Left lung (tissue), 4 donors: ENCODE measurements at regions not wholly inside any gene's neighbourhood (a gene's known extent, or its start where the extent isn't known, plus 50 kb on each side); places are given as distances from the start of the nearest gene placed in this dataset.

Experiments
- ATAC-seq: fragments of 200-7000 bp; cut with Tn5 transposase; one replicate; pipeline ENCODE4 v1.9.1; 2020; ENCODE audit warnings: moderate library complexity
- DNase-seq, 4 donors: peaks; one replicate each; pipeline ENCODE4 v3.0.0-alpha.2; 2013 to 2020
- H3K27ac ChIP-seq, 2 donors: fragments of 200-600 bp; sonication (generic) in 1 of 2; one replicate each; pipeline versions ENCODE4 v1.5.0 to v1.8.0; 2020 to 2021
- H3K27me3 ChIP-seq, 2 donors: fragments of 200-600 bp; sonication (generic) in 1 of 2; one replicate each; pipeline versions ENCODE4 v1.5.0 to v1.8.0; 2020 to 2021
- H3K36me3 ChIP-seq, 2 donors: fragments of 200-600 bp; sonication (generic) in 1 of 2; one replicate each; pipeline versions ENCODE4 v1.5.0 to v1.8.0; 2020 to 2021
- H3K4me1 ChIP-seq, 2 donors: fragments of 200-600 bp; one replicate each; pipeline ENCODE4 v1.8.0; 2021
- H3K4me3 ChIP-seq, 2 donors: fragments of 200-600 bp; sonication (generic) in 1 of 2; one replicate each; pipeline versions ENCODE4 v1.5.0 to v1.8.0; 2020 to 2021; ENCODE audit warnings: mild to moderate bottlenecking in 1 of 2
- H3K9me3 ChIP-seq, 2 donors: fragments of 200-600 bp; sonication (generic) in 1 of 2; one replicate each; pipeline versions ENCODE4 v1.5.0 to v1.8.0; 2020 to 2021
- CTCF ChIP-seq, 2 donors: fragments of 200-600 bp; sonication (generic) in 1 of 2; IDR thresholded peaks; one replicate each; pipeline versions ENCODE4 v1.5.0 to v1.8.0; 2021; ENCODE audit warnings: antibody characterized with exemption in 2 of 2
- intact Hi-C, 2 donors: fragments of 100-400 bp; cut with DNase I; formaldehyde crosslinking; loops; one replicate each; pipeline versions ENCODE4 v1.11.2 to v1.14.2; 2022
- donor health status: DM: no; HTN: yes; CAD: no.
- donor health status: DM: no; HTN: no; CAD: no.

- no peak for DNase-seq
- H3K27ac ChIP-seq, result no peak overlapping the region
- TF ChIP-seq CTCF (IDR thresholded peaks at IDR 0.05), result no peak
- H3K27me3 ChIP-seq, result no peaks in the 10 kb centered on the region
- no peaks in the 10 kb centered on the region for H3K4me1 ChIP-seq
- H3K9me3 ChIP-seq, result peaks cover 0 to 4% of the 10 kb centered on the region in 2 donors
- intact Hi-C loops, result no loop called here
- ATAC-seq, result no peak
- H3K4me3 ChIP-seq, result no peak overlapping the region
- H3K36me3 ChIP-seq, result no peaks in the 10 kb centered on the region
Measured at GRCh38 chr1:187892683-187893039, 1063.9 kb downstream of the PLA2G4A start.

DNA sequence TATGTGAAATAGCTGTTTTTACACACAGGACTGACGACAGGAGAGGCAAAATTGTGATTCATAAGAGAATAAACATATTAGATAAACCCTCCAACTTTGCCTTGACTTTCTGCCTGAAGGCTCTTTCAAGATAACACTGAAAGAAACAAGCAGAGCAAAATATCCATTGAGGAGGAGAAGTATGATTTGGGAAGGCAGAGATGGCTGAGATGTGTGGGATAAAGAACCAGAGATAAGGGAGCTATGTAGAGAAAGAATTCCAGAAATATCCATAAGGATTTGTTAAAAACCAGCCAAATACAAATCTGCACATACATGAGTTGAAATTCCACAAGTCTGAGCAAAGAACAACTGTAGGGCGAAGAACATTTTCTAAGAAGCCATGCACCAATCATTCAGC, 1064.7 kb downstream of the PLA2G4A start:
- intact Hi-C loops, result no loop called here
- DNase-seq, result no peak
- H3K36me3 ChIP-seq, result no peaks in the 10 kb centered on the region
- no peak overlapping the region for H3K27ac ChIP-seq
- peaks cover 0 to 4% of the 10 kb centered on the region in 2 donors for H3K9me3 ChIP-seq
- H3K27me3 ChIP-seq, result no peaks in the 10 kb centered on the region
- H3K4me3 ChIP-seq, result no peak overlapping the region
- no peak for ATAC-seq
- H3K4me1 ChIP-seq, result no peaks in the 10 kb centered on the region
- no peak for TF ChIP-seq CTCF (IDR thresholded peaks at IDR 0.05)

DNA sequence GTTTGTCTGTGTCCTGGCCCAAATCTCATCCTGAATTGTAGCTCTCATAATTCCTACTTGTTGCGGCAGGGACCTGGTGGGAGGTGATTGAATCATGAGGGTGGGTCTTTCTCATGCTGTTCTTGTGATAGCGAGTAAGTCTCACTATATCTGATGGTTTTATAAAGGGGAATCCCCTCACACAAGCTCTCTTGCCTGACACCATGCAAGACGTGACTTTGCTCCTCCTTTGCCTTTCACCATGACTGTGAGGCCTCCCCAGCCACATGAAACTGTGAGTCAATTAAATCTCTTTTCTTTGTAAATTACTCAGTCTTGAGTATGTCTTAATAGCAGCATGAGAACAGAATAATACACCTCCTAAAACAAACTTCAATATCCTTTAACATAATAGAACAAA, 1065.6 kb downstream of the PLA2G4A start:
- no peak for TF ChIP-seq CTCF (IDR thresholded peaks at IDR 0.05)
- no peak for ATAC-seq

GRCh38 chr1:187903223-187903622, 1074.5 kb downstream of the PLA2G4A start:
- no peak for TF ChIP-seq CTCF (IDR thresholded peaks at IDR 0.05)
- H3K27me3 ChIP-seq, result no peaks in the 10 kb centered on the region
- ATAC-seq (no peak), DNase-seq (no peak)
- no peak overlapping the region for H3K27ac ChIP-seq
- H3K4me1 ChIP-seq, result no peaks in the 10 kb centered on the region
- no peak overlapping the region for H3K4me3 ChIP-seq
- H3K9me3 ChIP-seq, result no peaks in the 10 kb centered on the region
- intact Hi-C loops, result no loop called here
- H3K36me3 ChIP-seq, result no peaks in the 10 kb centered on the region

More for the DNA sequence above, 1065.6 kb downstream of the PLA2G4A start:
- no peak overlapping the region for H3K27ac ChIP-seq
- no peak overlapping the region for H3K4me3 ChIP-seq
- no peaks in the 10 kb centered on the region for H3K27me3 ChIP-seq
- intact Hi-C loops, result no loop called here
- no peak for DNase-seq
- peaks cover 0 to 4% of the 10 kb centered on the region in 2 donors for H3K9me3 ChIP-seq
- no peaks in the 10 kb centered on the region for H3K4me1 ChIP-seq
- H3K36me3 ChIP-seq, result no peaks in the 10 kb centered on the region

- no peak for ATAC-seq
- H3K9me3 ChIP-seq, result no peaks in the 10 kb centered on the region
- H3K4me1 ChIP-seq, result no peaks in the 10 kb centered on the region
- intact Hi-C loops, result no loop called here
- H3K36me3 ChIP-seq, result no peaks in the 10 kb centered on the region
- no peak overlapping the region for H3K27ac ChIP-seq
- no peak for TF ChIP-seq CTCF (IDR thresholded peaks at IDR 0.05)
- H3K27me3 ChIP-seq, result no peaks in the 10 kb centered on the region
- H3K4me3 ChIP-seq, result no peak overlapping the region
- no peak for DNase-seq
Measured at GRCh38 chr1:187909382-187909781, 1080.6 kb downstream of the PLA2G4A start.
